NB4 (cell line): ENCODE measurements at regions not wholly inside any gene's neighbourhood (a gene's known extent, or its start where the extent isn't known, plus 50 kb on each side); places are given as distances from the start of the nearest gene placed in this dataset.

Experiments used
- MAX ChIP-seq: IDR thresholded peaks from 2 replicates; pipeline ENCODE4 v1.6.1; 2011; ENCODE audit warnings: low read depth, low read length
- MYC ChIP-seq: IDR thresholded peaks from 2 replicates; pipeline ENCODE4 v1.6.1; 2011; ENCODE audit warnings: low read depth, low read length
- TF ChIP-seq, protein P1 (sequence below): IDR thresholded peaks from one replicate; pipeline ENCODE4 v1.5.1; 2012; ENCODE audit warnings: low read depth, low read length

- TF ChIP-seq, protein P1, sequence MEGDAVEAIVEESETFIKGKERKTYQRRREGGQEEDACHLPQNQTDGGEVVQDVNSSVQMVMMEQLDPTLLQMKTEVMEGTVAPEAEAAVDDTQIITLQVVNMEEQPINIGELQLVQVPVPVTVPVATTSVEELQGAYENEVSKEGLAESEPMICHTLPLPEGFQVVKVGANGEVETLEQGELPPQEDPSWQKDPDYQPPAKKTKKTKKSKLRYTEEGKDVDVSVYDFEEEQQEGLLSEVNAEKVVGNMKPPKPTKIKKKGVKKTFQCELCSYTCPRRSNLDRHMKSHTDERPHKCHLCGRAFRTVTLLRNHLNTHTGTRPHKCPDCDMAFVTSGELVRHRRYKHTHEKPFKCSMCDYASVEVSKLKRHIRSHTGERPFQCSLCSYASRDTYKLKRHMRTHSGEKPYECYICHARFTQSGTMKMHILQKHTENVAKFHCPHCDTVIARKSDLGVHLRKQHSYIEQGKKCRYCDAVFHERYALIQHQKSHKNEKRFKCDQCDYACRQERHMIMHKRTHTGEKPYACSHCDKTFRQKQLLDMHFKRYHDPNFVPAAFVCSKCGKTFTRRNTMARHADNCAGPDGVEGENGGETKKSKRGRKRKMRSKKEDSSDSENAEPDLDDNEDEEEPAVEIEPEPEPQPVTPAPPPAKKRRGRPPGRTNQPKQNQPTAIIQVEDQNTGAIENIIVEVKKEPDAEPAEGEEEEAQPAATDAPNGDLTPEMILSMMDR, result no peak
- TF ChIP-seq MAX (no peak), MYC (no peak)
These were observed 78.3 kb downstream of the CT47B1 start for GRCh38 chrX:120797188-120797851.
